ENCODE measurements at regions not wholly inside any gene's neighbourhood (a gene's known extent, or its start where the extent isn't known, plus 50 kb on each side); places are given as distances from the start of the nearest gene placed in this dataset.

DNA sequence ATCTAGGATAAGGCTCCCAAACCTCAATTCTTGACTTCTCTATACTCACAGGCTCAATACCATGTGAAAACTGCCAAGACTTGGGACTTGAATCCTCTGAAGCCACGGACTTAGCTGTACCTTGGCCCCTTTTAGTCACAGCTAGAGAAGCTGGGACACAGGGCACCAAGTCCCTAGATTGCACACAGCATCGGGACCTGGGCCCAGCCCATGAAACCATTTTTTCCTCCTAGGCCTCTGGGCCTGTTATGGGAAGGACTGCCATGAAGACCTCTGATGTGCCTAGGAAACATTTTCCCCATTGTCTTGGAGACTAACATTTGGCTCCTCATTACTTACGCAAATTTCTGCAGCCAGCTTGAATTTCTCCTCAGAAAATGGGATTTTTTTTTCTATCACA lies 1011.8 kb upstream of the DDX18 start:
- H4K5ac ChIP-seq (ENCODE audit: insufficient read length, low read depth, low read length), result no peak overlapping the region
- no peak overlapping the region for H2BK120ac ChIP-seq (replicated peaks; ENCODE audit: low read depth, low read length)
- H2BK15ac ChIP-seq (ENCODE audit: low read length), result no peak overlapping the region
- DNase-seq (ENCODE audit: low read depth in 1 of 2, low spot score in 2 of 2), result no peak
- H2AFZ ChIP-seq (ENCODE audit: low read length), result no peak overlapping the region
- H3K4ac ChIP-seq (replicated peaks; ENCODE audit: insufficient read length, low read depth, low read length), result no peak overlapping the region
- no peak overlapping the region for H3K4me2 ChIP-seq (ENCODE audit: insufficient read depth in 1 of 2, low read depth in 2 of 2, low read length in 2 of 2)
- H3K18ac ChIP-seq (ENCODE audit: extremely low read depth, low read length), result no peak overlapping the region
- WGBS, 2 experiments (ENCODE audit: extremely low coverage in 1 of 2, insufficient coverage in 1 of 2, insufficient read length in 1 of 2, insufficient replicate concordance in 2 of 2, low coverage in 1 of 2, low lambda C conversion rate in 2 of 2, missing lambda C conversion rate in 1 of 2), result 94% methylated on average over 3 of the region's 3 CpGs; no CpG with 5 or more reads in 1 of the 2 experiments
- H3K4me1 ChIP-seq (replicated peaks in 1 of 4; ENCODE audit: control insufficient read depth in 3 of 4, insufficient read depth in 4 of 4, low read length in 3 of 4), result no peaks in the 10 kb centered on the region
- no peaks in the 10 kb centered on the region for H3K79me2 ChIP-seq (ENCODE audit: control insufficient read depth in 1 of 2, insufficient read depth in 2 of 2, low read length in 2 of 2)
- FAIRE-seq, result no peak
- no peaks in the 10 kb centered on the region; a peak in 1 of 8 replicates for H3K36me3 ChIP-seq (ENCODE audit: control insufficient read depth in 2 of 4, insufficient read depth in 4 of 4, low read length in 3 of 4)
- H4K91ac ChIP-seq (replicated peaks; ENCODE audit: insufficient read length, low read length), result no peak overlapping the region
- H3K14ac ChIP-seq (ENCODE audit: insufficient read length), result no peak overlapping the region
- no peak overlapping the region for H2AK5ac ChIP-seq (ENCODE audit: low read depth, low read length)
- no peak overlapping the region for H2BK5ac ChIP-seq (ENCODE audit: low read depth, low read length)
- no peak overlapping the region for H3K56ac ChIP-seq (replicated peaks; ENCODE audit: insufficient read length, low read depth, low read length)
- H3K9me3 ChIP-seq (ENCODE audit: insufficient read depth in 2 of 2, low read depth in 1 of 2, low read length in 1 of 2), result peaks cover 18 to 22% of the 10 kb centered on the region in 2 experiments
- TF ChIP-seq SP2 (IDR thresholded peaks at IDR 0.05; ENCODE audit: low read length) (no peak), EP300 (IDR thresholded peaks at IDR 0.05; ENCODE audit: borderline replicate concordance in 1 of 2, low read depth in 2 of 2, low read length in 2 of 2) (no peak), CBX5 (IDR thresholded peaks at IDR 0.05; ENCODE audit: low read depth, low read length) (no peak), POLR2AphosphoS5 (IDR thresholded peaks at IDR 0.05; ENCODE audit: low read depth, low read length) (no peak), RXRA (IDR thresholded peaks at IDR 0.05; ENCODE audit: insufficient read depth, low read depth, low read length) (no peak), GTF2F1 (IDR thresholded peaks at IDR 0.05; ENCODE audit: borderline replicate concordance, low read depth, low read length) (no peak), RNF2 (IDR thresholded peaks at IDR 0.05; ENCODE audit: borderline replicate concordance, low read depth, low read length, missing control alignments, poor library complexity, severe bottlenecking) (no peak), KDM5A (IDR thresholded peaks at IDR 0.05; ENCODE audit: low read length) (no peak), POU5F1 (IDR thresholded peaks at IDR 0.05; ENCODE audit: low read depth, low read length) (no peak), HDAC2 (IDR thresholded peaks at IDR 0.05; ENCODE audit: borderline replicate concordance in 1 of 2, low read depth in 2 of 2, low read length in 2 of 2) (no peak), BCL11A (IDR thresholded peaks at IDR 0.05; ENCODE audit: low read depth in 2 of 2, low read length in 2 of 2) (no peak), KDM1A (IDR thresholded peaks at IDR 0.05; ENCODE audit: borderline replicate concordance, low read length) (no peak), TBP (IDR thresholded peaks at IDR 0.05; ENCODE audit: low read depth, low read length) (no peak)
- TF ChIP-seq, protein P1, sequence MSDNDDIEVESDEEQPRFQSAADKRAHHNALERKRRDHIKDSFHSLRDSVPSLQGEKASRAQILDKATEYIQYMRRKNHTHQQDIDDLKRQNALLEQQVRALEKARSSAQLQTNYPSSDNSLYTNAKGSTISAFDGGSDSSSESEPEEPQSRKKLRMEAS (IDR thresholded peaks at IDR 0.05), result no peak
- H2BK12ac ChIP-seq (ENCODE audit: low read depth, low read length), result no peak overlapping the region
- no peak overlapping the region for H3K4me3 ChIP-seq (ENCODE audit: extremely low read depth in 1 of 4, insufficient read depth in 2 of 4, low read depth in 3 of 4, low read length in 4 of 4)
- POLR2A ChIA-PET (ENCODE audit: partially characterized antibody), result no interaction called here
- no peak overlapping the region for H2BK20ac ChIP-seq (ENCODE audit: low read length)
- H3K27me3 ChIP-seq (replicated peaks in 1 of 4; ENCODE audit: control insufficient read depth in 3 of 4, extremely low read depth in 1 of 4, insufficient read depth in 3 of 4, low read length in 3 of 4), result no peaks in the 10 kb centered on the region
- H3K23me2 ChIP-seq (ENCODE audit: low read depth, low read length), result no peaks in the 10 kb centered on the region
- H3K9ac ChIP-seq (replicated peaks in 1 of 4; ENCODE audit: extremely low read depth in 1 of 4, low read depth in 3 of 4, low read length in 3 of 4), result no peak overlapping the region
- no peak overlapping the region for H4K8ac ChIP-seq (ENCODE audit: extremely low read depth, insufficient read depth, low read length)
- H3K79me1 ChIP-seq (ENCODE audit: low read depth, low read length), result no peaks in the 10 kb centered on the region
- CTCF ChIA-PET (ENCODE audit: partially characterized antibody), result no interaction called here
- H3K27ac ChIP-seq (ENCODE audit: low read depth, low read length), result no peak overlapping the region
- no peak overlapping the region for H3K23ac ChIP-seq (ENCODE audit: insufficient read length)
- H4K20me1 ChIP-seq (replicated peaks in 1 of 2; ENCODE audit: control insufficient read depth in 1 of 2, insufficient read depth in 2 of 2, low read length in 2 of 2), result no peaks in the 10 kb centered on the region
